ENCODE measurements at regions not wholly inside any gene's neighbourhood (a gene's known extent, or its start where the extent isn't known, plus 50 kb on each side); places are given as distances from the start of the nearest gene placed in this dataset.

GRCh38 chr16:73404001-73404400 is 356.1 kb upstream of the ZFHX3 start:
- TF ChIP-seq, protein P1, sequence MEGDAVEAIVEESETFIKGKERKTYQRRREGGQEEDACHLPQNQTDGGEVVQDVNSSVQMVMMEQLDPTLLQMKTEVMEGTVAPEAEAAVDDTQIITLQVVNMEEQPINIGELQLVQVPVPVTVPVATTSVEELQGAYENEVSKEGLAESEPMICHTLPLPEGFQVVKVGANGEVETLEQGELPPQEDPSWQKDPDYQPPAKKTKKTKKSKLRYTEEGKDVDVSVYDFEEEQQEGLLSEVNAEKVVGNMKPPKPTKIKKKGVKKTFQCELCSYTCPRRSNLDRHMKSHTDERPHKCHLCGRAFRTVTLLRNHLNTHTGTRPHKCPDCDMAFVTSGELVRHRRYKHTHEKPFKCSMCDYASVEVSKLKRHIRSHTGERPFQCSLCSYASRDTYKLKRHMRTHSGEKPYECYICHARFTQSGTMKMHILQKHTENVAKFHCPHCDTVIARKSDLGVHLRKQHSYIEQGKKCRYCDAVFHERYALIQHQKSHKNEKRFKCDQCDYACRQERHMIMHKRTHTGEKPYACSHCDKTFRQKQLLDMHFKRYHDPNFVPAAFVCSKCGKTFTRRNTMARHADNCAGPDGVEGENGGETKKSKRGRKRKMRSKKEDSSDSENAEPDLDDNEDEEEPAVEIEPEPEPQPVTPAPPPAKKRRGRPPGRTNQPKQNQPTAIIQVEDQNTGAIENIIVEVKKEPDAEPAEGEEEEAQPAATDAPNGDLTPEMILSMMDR (IDR thresholded peaks at IDR 0.05) = no peak
- no peak for TF ChIP-seq POLR2A (IDR thresholded peaks at IDR 0.05)

Data from right lobe of liver (tissue), 4 donors.